ENCODE measurements at regions not wholly inside any gene's neighbourhood (a gene's known extent, or its start where the extent isn't known, plus 50 kb on each side); places are given as distances from the start of the nearest gene placed in this dataset.

DNA sequence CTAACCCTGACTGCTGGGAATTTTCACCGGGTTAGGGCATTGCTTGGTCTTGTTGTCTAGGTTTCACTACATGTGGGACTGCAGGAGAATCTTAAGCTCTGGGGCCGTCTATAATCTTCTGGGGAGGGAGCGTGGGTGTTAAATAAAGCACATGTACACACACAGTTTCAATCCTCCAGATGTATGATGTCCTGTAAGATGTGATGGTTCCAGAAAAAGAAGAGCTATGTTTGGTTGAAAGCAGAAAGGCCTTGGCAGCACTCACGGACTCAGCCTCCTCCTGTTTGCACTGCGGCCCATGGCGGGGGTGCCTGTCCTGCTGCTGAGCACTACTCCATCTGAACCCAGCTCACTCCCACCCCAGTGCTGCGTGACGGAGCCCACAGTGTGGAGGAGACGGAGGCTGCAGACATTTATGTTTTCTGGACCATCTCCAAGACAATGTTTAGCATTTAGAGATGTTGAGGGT is 343.5 kb downstream of the TEX29 start:
- Histone ChIP-seq H3K4me1 (ENCODE audit: insufficient read depth, low read length, poor library complexity, severe bottlenecking) (no peaks in the 10 kb centered on the region), H3K79me2 (ENCODE audit: insufficient read depth, low read length) (no peaks in the 10 kb centered on the region), H4K20me1 (ENCODE audit: insufficient read depth, low read length, poor library complexity, severe bottlenecking) (no peaks in the 10 kb centered on the region), H3K9ac (ENCODE audit: low read depth, low read length, poor library complexity, severe bottlenecking) (no peak overlapping the region), H3K27me3 (ENCODE audit: insufficient read depth, low read length, poor library complexity, severe bottlenecking) (no peaks in the 10 kb centered on the region), H3F3A (ENCODE audit: low read depth) (no peaks in the 10 kb centered on the region), H3K9me2 (replicated peaks; ENCODE audit: low read depth, low read length) (no peaks in the 10 kb centered on the region), H3K4me2 (ENCODE audit: low read depth, low read length, poor library complexity, severe bottlenecking) (no peak overlapping the region), H3K4me3 (ENCODE audit: low read length, poor library complexity, severe bottlenecking) (no peak overlapping the region), H2AFZ (ENCODE audit: low read length) (no peak overlapping the region), H3K9me3 (ENCODE audit: insufficient read depth, low read depth, low read length) (no peaks in the 10 kb centered on the region; the same call in 1 of the 2 replicates), H3K36me3 (ENCODE audit: insufficient read depth, low read length) (no peaks in the 10 kb centered on the region)
- TF ChIP-seq EZH2phosphoT487 (IDR thresholded peaks at IDR 0.05; ENCODE audit: borderline replicate concordance), result no peak
- TF ChIP-seq, protein P1, sequence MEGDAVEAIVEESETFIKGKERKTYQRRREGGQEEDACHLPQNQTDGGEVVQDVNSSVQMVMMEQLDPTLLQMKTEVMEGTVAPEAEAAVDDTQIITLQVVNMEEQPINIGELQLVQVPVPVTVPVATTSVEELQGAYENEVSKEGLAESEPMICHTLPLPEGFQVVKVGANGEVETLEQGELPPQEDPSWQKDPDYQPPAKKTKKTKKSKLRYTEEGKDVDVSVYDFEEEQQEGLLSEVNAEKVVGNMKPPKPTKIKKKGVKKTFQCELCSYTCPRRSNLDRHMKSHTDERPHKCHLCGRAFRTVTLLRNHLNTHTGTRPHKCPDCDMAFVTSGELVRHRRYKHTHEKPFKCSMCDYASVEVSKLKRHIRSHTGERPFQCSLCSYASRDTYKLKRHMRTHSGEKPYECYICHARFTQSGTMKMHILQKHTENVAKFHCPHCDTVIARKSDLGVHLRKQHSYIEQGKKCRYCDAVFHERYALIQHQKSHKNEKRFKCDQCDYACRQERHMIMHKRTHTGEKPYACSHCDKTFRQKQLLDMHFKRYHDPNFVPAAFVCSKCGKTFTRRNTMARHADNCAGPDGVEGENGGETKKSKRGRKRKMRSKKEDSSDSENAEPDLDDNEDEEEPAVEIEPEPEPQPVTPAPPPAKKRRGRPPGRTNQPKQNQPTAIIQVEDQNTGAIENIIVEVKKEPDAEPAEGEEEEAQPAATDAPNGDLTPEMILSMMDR (conservative IDR thresholded peaks at IDR 0.05; ENCODE audit: low read length), result no peak

DNA sequence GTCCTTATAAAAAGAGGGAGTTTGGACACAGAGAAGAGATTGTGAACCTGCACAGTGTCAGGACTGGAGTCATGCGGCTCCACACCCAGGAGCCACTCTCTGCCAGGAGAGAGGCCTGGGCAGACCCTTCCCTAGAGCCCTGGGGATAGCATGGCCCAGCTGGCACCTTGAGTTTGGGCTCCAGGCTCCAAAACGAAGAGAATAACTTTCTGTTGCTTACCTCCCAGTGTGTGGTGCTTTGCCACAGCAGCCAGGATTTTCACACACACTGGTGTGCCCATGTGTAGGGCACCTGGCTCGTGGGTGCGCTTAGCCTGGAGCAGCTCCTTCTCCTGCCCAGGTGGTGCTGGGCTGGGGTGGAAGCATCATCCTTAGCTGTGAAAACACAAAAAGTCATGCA is 344.3 kb downstream of the TEX29 start:
- Histone ChIP-seq H3F3A (ENCODE audit: low read depth) (no peaks in the 10 kb centered on the region), H3K9me2 (replicated peaks; ENCODE audit: low read depth, low read length) (no peaks in the 10 kb centered on the region), H3K4me3 (ENCODE audit: low read length, poor library complexity, severe bottlenecking) (no peak overlapping the region), H3K9ac (ENCODE audit: low read depth, low read length, poor library complexity, severe bottlenecking) (no peak overlapping the region), H4K20me1 (ENCODE audit: insufficient read depth, low read length, poor library complexity, severe bottlenecking) (no peaks in the 10 kb centered on the region), H3K4me2 (ENCODE audit: low read depth, low read length, poor library complexity, severe bottlenecking) (no peak overlapping the region), H2AFZ (ENCODE audit: low read length) (no peak overlapping the region), H3K4me1 (ENCODE audit: insufficient read depth, low read length, poor library complexity, severe bottlenecking) (no peaks in the 10 kb centered on the region), H3K27me3 (ENCODE audit: insufficient read depth, low read length, poor library complexity, severe bottlenecking) (no peaks in the 10 kb centered on the region), H3K36me3 (ENCODE audit: insufficient read depth, low read length) (no peaks in the 10 kb centered on the region), H3K79me2 (ENCODE audit: insufficient read depth, low read length) (no peaks in the 10 kb centered on the region), H3K9me3 (ENCODE audit: insufficient read depth, low read depth, low read length) (no peaks in the 10 kb centered on the region; the same call in 1 of the 2 replicates)
- TF ChIP-seq EZH2phosphoT487 (IDR thresholded peaks at IDR 0.05; ENCODE audit: borderline replicate concordance), result no peak
- TF ChIP-seq, protein P1 (conservative IDR thresholded peaks at IDR 0.05; ENCODE audit: low read length), result no peak

DNA sequence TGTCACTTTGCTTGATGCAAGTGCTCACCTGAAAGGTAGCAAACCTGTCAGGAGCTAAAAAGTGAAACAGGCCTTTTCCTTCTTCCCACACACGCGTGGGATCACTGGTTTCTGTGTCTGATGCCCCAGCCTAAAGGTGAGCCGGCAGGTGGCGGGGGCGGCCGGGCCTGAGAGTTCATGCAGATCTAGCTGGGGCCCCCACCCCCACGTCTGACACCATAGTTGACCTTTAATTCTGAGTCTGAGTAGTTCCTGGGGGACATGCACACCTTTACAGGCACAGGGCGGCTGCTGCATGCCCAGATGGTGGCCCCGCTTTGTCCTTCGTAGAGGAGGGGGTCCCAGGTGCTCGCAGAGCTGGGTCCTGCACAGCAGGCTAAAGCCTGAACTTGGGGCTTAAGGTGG is 345.3 kb downstream of the TEX29 start:
- H3K36me3 ChIP-seq (ENCODE audit: insufficient read depth, low read length), result no peaks in the 10 kb centered on the region
- no peaks in the 10 kb centered on the region for H3K27me3 ChIP-seq (ENCODE audit: insufficient read depth, low read length, poor library complexity, severe bottlenecking)
- no peaks in the 10 kb centered on the region for H3K4me1 ChIP-seq (ENCODE audit: insufficient read depth, low read length, poor library complexity, severe bottlenecking)
- H3F3A ChIP-seq (ENCODE audit: low read depth), result no peaks in the 10 kb centered on the region
- no peak overlapping the region for H3K4me3 ChIP-seq (ENCODE audit: low read length, poor library complexity, severe bottlenecking)
- no peak overlapping the region for H3K9ac ChIP-seq (ENCODE audit: low read depth, low read length, poor library complexity, severe bottlenecking)
- no peak overlapping the region for H2AFZ ChIP-seq (ENCODE audit: low read length)
- TF ChIP-seq, protein P1 (conservative IDR thresholded peaks at IDR 0.05; ENCODE audit: low read length), result no peak
- no peak for TF ChIP-seq EZH2phosphoT487 (IDR thresholded peaks at IDR 0.05; ENCODE audit: borderline replicate concordance)
- no peak overlapping the region for H3K4me2 ChIP-seq (ENCODE audit: low read depth, low read length, poor library complexity, severe bottlenecking)
- no peaks in the 10 kb centered on the region for H3K9me2 ChIP-seq (replicated peaks; ENCODE audit: low read depth, low read length)
- H3K9me3 ChIP-seq (ENCODE audit: insufficient read depth, low read depth, low read length), result no peaks in the 10 kb centered on the region; the same call in 1 of the 2 replicates
- no peaks in the 10 kb centered on the region for H3K79me2 ChIP-seq (ENCODE audit: insufficient read depth, low read length)
- H4K20me1 ChIP-seq (ENCODE audit: insufficient read depth, low read length, poor library complexity, severe bottlenecking), result no peaks in the 10 kb centered on the region

All from Loucy (cell line).